Thyroid gland (tissue), 4 donors: ENCODE measurements at regions not wholly inside any gene's neighbourhood (a gene's known extent, or its start where the extent isn't known, plus 50 kb on each side); places are given as distances from the start of the nearest gene placed in this dataset.

Experiments
- DNase-seq, 2 donors: peaks; one replicate each; pipeline ENCODE4 v3.0.0-alpha.2; 2019
- H3K27ac ChIP-seq, 3 donors: fragments of 200-600 bp; sonication (generic); 1 replicate in 2 of 3; 2 replicates in 1 of 3; pipeline ENCODE4 v1.5.1; 2016 to 2019; ENCODE audit warnings: mild to moderate bottlenecking in 1 of 3, moderate library complexity in 1 of 3
- H3K27me3 ChIP-seq: fragments of 200-600 bp; sonication (generic); one replicate; pipeline ENCODE4 v1.5.1; 2019
- H3K36me3 ChIP-seq, 2 donors: fragments of 200-600 bp; sonication (generic); one replicate each; pipeline ENCODE4 v1.5.1; 2016 to 2019
- H3K4me1 ChIP-seq, 2 donors: fragments of 200-600 bp; sonication (generic); one replicate each; pipeline ENCODE4 v1.5.1; 2017 to 2019
- H3K4me3 ChIP-seq, 3 donors: fragments of 200-600 bp; sonication (generic); replicated peaks in 1 of 3; 1 replicate in 2 of 3; 2 replicates in 1 of 3; pipeline ENCODE4 v1.5.1; 2016; ENCODE audit warnings: mild to moderate bottlenecking in 1 of 3
- H3K9me3 ChIP-seq: fragments of 200-600 bp; sonication (generic); one replicate; pipeline ENCODE4 v1.5.1; 2017
- CTCF ChIP-seq, 6 experiments: fragments of 200-600 bp in 3 of 6; fragments of 450-650 bp in 3 of 6; sonication (generic) in 3 of 6; IDR thresholded peaks; one replicate each; pipeline ENCODE4 v1.5.1; 2016 to 2019; ENCODE audit warnings: antibody characterized with exemption in 6 of 6, mild to moderate bottlenecking in 2 of 6, inconsistent platforms in 1 of 6, moderate library complexity in 1 of 6
- POLR2A ChIP-seq, 2 donors: fragments of 450-650 bp; IDR thresholded peaks; one replicate each; pipeline ENCODE4 v1.6.1; 2017; ENCODE audit warnings: antibody characterized with exemption in 2 of 2, mild to moderate bottlenecking in 2 of 2, moderate library complexity in 1 of 2
- WGBS, 2 donors: methylation state at CpG; one replicate each; pipeline ENCODE4 v1.1.5; 2017; 5-methylcytosine and 5-hydroxymethylcytosine counted together
- intact Hi-C: fragments of 100-400 bp; cut with DNase I; formaldehyde crosslinking; loops from one replicate; pipeline ENCODE4 v1.15.1; 2023

- H3K27me3 ChIP-seq: no peaks in the 10 kb centered on the region
- intact Hi-C loops: no loop called here
- no peaks in the 10 kb centered on the region for H3K9me3 ChIP-seq
- no peak for DNase-seq
- H3K36me3 ChIP-seq: no peaks in the 10 kb centered on the region
- WGBS, 2 donors: 87 to 92% methylated on average over 7 of the region's 7 CpGs
- TF ChIP-seq CTCF (IDR thresholded peaks at IDR 0.05): no peak
- no peak for TF ChIP-seq POLR2A (IDR thresholded peaks at IDR 0.05)
- no peaks in the 10 kb centered on the region for H3K4me1 ChIP-seq
- H3K4me3 ChIP-seq: no peak overlapping the region
- H3K27ac ChIP-seq: no peak overlapping the region
These were observed 499.7 kb upstream of the MKI67 start for GRCh38 chr10:128625926-128626325.

- Histone ChIP-seq H3K27ac (no peak overlapping the region), H3K9me3 (no peaks in the 10 kb centered on the region), H3K4me1 (no peaks in the 10 kb centered on the region), H3K36me3 (no peaks in the 10 kb centered on the region), H3K27me3 (no peaks in the 10 kb centered on the region), H3K4me3 (no peak overlapping the region)
- intact Hi-C loops: no loop called here
- 80 to 81% methylated on average over 6 of the region's 6 CpGs for WGBS, 2 donors
- TF ChIP-seq POLR2A (IDR thresholded peaks at IDR 0.05): no peak
- TF ChIP-seq CTCF (IDR thresholded peaks at IDR 0.05): no peak
- DNase-seq: no peak
These were observed 500.3 kb upstream of the MKI67 start for GRCh38 chr10:128626397-128627000.

- DNase-seq: no peak
- WGBS, 2 donors: 87 to 94% methylated on average over 7 of the region's 7 CpGs
- TF ChIP-seq CTCF (IDR thresholded peaks at IDR 0.05) (no peak), POLR2A (IDR thresholded peaks at IDR 0.05) (no peak)
- H3K9me3 ChIP-seq: no peaks in the 10 kb centered on the region
- intact Hi-C loops: no loop called here
- no peaks in the 10 kb centered on the region for H3K27me3 ChIP-seq
- no peak overlapping the region for H3K27ac ChIP-seq
- H3K4me3 ChIP-seq: no peak overlapping the region
- H3K4me1 ChIP-seq: no peaks in the 10 kb centered on the region
- no peaks in the 10 kb centered on the region for H3K36me3 ChIP-seq
These were observed 501.6 kb upstream of the MKI67 start for GRCh38 chr10:128627811-128628210.

GRCh38 chr10:128628252-128628651, 502.0 kb upstream of the MKI67 start:
- no peaks in the 10 kb centered on the region for H3K27me3 ChIP-seq
- no peak for DNase-seq
- TF ChIP-seq POLR2A (IDR thresholded peaks at IDR 0.05): no peak
- no peak for TF ChIP-seq CTCF (IDR thresholded peaks at IDR 0.05)
- no peak overlapping the region for H3K27ac ChIP-seq
- no peaks in the 10 kb centered on the region for H3K4me1 ChIP-seq
- 88 to 93% methylated on average over 6 of the region's 6 CpGs for WGBS, 2 donors
- intact Hi-C loops: no loop called here
- no peak overlapping the region for H3K4me3 ChIP-seq
- no peaks in the 10 kb centered on the region for H3K36me3 ChIP-seq
- no peaks in the 10 kb centered on the region for H3K9me3 ChIP-seq

- Histone ChIP-seq H3K4me3 (no peak overlapping the region), H3K27me3 (no peaks in the 10 kb centered on the region), H3K36me3 (no peaks in the 10 kb centered on the region), H3K9me3 (no peaks in the 10 kb centered on the region), H3K27ac (no peak overlapping the region), H3K4me1 (no peaks in the 10 kb centered on the region)
- no peak for TF ChIP-seq CTCF (IDR thresholded peaks at IDR 0.05)
- TF ChIP-seq POLR2A (IDR thresholded peaks at IDR 0.05): no peak
- no peak for DNase-seq
- WGBS, 2 donors: 75% methylated on average over 13 to 17 of the region's 17 CpGs
- intact Hi-C loops: no loop called here
These were observed 503.2 kb upstream of the MKI67 start for GRCh38 chr10:128629111-128630096.
